Adipocyte (in vitro differentiated cells): ENCODE measurements at regions not wholly inside any gene's neighbourhood (a gene's known extent, or its start where the extent isn't known, plus 50 kb on each side); places are given as distances from the start of the nearest gene placed in this dataset.

Experiments
- DNase-seq: peaks from one replicate; pipeline ENCODE4 v3.0.0-alpha.2; 2015; ENCODE audit warnings: low read depth
- H3K27me3 ChIP-seq: replicated peaks from 2 replicates; pipeline ENCODE4 v1.7.0; 2013; ENCODE audit warnings: mild to moderate bottlenecking, low read length, moderate library complexity; ENCODE audit not compliant: control insufficient read depth, insufficient read depth
- H3K36me3 ChIP-seq: 2 replicates; pipeline ENCODE4 v1.7.0; 2013; ENCODE audit warnings: low read length, mild to moderate bottlenecking, moderate library complexity; ENCODE audit not compliant: control insufficient read depth, insufficient read depth, severe bottlenecking
- H3K4me1 ChIP-seq: 2 replicates; pipeline ENCODE4 v1.7.0; 2013; ENCODE audit warnings: mild to moderate bottlenecking, low read length, moderate library complexity; ENCODE audit not compliant: control insufficient read depth, insufficient read depth
- H3K4me3 ChIP-seq: 2 replicates; pipeline ENCODE4 v1.7.0; 2013; ENCODE audit warnings: mild to moderate bottlenecking, low read length, moderate library complexity
- H3K9ac ChIP-seq: 2 replicates; pipeline ENCODE4 v1.7.0; 2013; ENCODE audit warnings: mild to moderate bottlenecking, low read length, moderate library complexity
- H3K9me3 ChIP-seq: 2 replicates; pipeline ENCODE4 v1.7.0; 2013; ENCODE audit warnings: mild to moderate bottlenecking, low read length, moderate library complexity; ENCODE audit not compliant: control insufficient read depth

DNA sequence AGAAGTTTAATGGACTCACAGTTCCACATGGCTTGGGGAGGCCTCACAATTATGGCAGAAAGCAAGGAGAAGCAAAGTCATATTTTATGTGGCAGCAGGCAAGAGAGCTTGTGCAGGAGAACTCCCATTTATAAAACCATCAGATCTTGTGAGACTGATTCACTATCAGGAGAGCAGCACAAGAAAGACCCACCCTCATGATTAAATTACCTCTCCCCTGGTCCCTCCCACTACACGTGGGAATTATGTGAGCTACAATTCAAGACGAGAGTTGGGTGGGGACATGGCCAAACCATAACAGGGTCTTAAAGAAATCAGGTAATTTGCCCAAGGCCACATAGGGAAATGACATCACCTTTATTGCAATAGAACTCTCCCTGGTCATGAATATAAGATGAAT is 1073.3 kb upstream of the ACVR2A start:
- no peak for DNase-seq
- Histone ChIP-seq H3K4me3 (no peak overlapping the region), H3K9ac (no peak overlapping the region), H3K36me3 (no peaks in the 10 kb centered on the region), H3K4me1 (no peaks in the 10 kb centered on the region), H3K9me3 (no peaks in the 10 kb centered on the region), H3K27me3 (no peaks in the 10 kb centered on the region)

- Histone ChIP-seq H3K4me3 (no peak overlapping the region), H3K9me3 (no peaks in the 10 kb centered on the region), H3K9ac (no peak overlapping the region), H3K27me3 (no peaks in the 10 kb centered on the region), H3K36me3 (no peaks in the 10 kb centered on the region), H3K4me1 (no peaks in the 10 kb centered on the region)
- no peak for DNase-seq
Observed at GRCh38 chr2:146764301-146764700, 1080.5 kb upstream of the ACVR2A start.

DNA sequence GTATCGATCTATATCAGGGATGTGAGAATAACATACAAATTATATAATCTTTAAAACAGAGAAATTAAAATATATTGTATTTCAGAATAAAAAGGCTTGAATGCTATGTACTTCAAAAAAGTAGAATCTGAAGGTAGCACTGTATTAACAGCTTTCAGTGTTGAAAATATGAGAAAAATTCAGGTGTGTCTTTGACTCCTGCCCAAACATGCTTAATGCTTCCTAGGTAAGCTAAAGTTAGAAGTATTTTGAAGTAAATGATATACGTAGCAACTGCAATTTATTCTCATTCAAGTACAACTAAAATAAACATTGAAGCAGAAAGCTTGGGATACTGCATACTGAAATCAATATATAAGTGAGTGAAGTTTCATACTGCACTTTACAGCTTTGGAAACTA is 1082.0 kb upstream of the ACVR2A start:
- Histone ChIP-seq H3K4me1 (no peaks in the 10 kb centered on the region), H3K36me3 (no peaks in the 10 kb centered on the region), H3K9ac (no peak overlapping the region)

GRCh38 chr2:146754606-146755005 is 1090.2 kb upstream of the ACVR2A start:
- no peak for DNase-seq
- H3K4me1 ChIP-seq, result no peaks in the 10 kb centered on the region
- H3K9me3 ChIP-seq, result no peaks in the 10 kb centered on the region
- no peak overlapping the region for H3K4me3 ChIP-seq
- no peak overlapping the region for H3K9ac ChIP-seq
- H3K36me3 ChIP-seq, result no peaks in the 10 kb centered on the region
- H3K27me3 ChIP-seq, result no peaks in the 10 kb centered on the region

More for the DNA sequence above, 1082.0 kb upstream of the ACVR2A start:
- Histone ChIP-seq H3K4me3 (no peak overlapping the region), H3K27me3 (no peaks in the 10 kb centered on the region), H3K9me3 (no peaks in the 10 kb centered on the region)
- DNase-seq, result no peak

- Histone ChIP-seq H3K4me3 (no peak overlapping the region), H3K27me3 (no peaks in the 10 kb centered on the region), H3K9ac (no peak overlapping the region), H3K4me1 (no peaks in the 10 kb centered on the region), H3K36me3 (no peaks in the 10 kb centered on the region), H3K9me3 (no peaks in the 10 kb centered on the region)
- DNase-seq, result no peak
Observed at GRCh38 chr2:146748046-146748445, 1096.8 kb upstream of the ACVR2A start.

DNA sequence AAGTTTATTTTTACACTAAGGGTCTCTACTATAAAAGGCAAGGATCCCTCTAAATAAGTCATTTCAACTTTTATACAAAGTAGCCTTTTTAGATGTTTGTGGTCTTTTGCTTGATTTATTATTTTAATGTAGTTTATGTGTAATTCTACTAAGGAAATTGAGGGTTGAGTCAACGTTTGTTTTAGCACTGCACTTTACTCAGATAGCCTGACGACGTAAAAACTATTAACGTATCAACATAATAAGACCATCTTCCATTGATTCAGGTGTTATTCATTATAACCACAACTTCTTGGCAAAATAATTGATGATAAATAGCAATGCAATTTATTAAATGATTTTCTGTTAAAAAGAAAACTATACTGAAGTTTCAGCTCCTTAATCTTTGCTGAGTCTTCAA is 1103.6 kb upstream of the ACVR2A start:
- no peak for DNase-seq
- H3K4me1 ChIP-seq, result no peaks in the 10 kb centered on the region
- no peak overlapping the region for H3K4me3 ChIP-seq
- H3K9me3 ChIP-seq, result no peaks in the 10 kb centered on the region
- H3K9ac ChIP-seq, result no peak overlapping the region
- H3K36me3 ChIP-seq, result no peaks in the 10 kb centered on the region
- no peaks in the 10 kb centered on the region for H3K27me3 ChIP-seq

DNA sequence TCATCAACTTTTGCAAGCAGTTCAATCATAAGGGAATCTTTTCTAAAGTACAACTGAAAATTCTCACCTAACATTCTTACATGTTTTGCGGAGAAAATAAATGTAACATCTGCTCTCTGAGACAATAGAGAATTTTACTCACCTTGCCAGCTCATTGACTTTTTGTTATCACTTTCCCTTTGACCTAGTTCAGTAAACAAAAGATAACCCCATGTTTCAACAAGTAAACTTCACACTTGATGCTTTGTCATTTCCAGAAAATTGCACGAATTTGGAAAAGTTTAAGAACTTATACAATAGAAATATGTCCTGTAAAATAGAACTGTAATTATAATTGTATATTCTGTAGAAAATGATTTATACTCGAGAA is 1110.0 kb upstream of the ACVR2A start:
- Histone ChIP-seq H3K4me1 (peaks cover 3% of the 10 kb centered on the region), H3K9ac (no peak overlapping the region), H3K36me3 (no peaks in the 10 kb centered on the region), H3K27me3 (no peaks in the 10 kb centered on the region), H3K9me3 (no peaks in the 10 kb centered on the region), H3K4me3 (no peak overlapping the region)
- DNase-seq, result no peak

DNA sequence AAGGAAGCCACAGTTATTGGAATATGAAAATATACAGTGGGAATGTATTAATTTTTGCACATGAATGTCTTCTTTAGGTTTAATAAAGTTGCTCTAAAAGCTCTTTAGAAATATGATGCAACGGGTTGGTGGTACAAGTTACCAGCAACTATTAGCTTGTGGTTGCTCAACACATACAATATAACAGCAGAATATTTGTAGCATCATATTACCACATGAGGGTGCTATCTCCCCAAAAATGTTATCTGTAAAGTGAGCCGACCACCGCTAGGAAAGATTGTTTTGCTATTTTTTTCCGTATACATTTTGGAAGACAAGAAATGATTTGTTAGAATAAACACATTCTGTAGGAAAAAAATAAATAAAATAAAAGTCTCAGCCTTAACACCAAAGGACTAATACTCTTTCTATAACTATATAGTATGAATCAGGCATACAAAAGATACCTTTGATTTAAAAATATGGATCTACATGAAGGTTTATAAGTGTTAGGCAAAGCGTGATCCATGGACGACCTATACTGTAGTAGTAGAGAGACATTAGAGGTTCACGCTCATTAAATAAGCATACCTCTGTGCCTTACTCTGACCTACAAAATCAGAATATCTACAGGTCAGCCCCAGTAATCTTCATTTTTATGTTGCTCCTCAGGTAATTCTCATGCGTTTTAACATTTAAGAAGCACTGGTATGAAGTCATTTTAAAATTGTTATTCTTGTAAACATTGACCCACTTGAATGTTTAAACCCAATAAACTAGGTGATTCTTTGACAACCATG is 1110.6 kb upstream of the ACVR2A start:
- peak overlapping the region; percentile 16 for H3K9ac ChIP-seq
- peaks cover 3% of the 10 kb centered on the region for H3K4me1 ChIP-seq
- DNase-seq, result peak; percentile 78
- no peaks in the 10 kb centered on the region for H3K36me3 ChIP-seq
- no peak overlapping the region for H3K4me3 ChIP-seq
- H3K9me3 ChIP-seq, result no peaks in the 10 kb centered on the region
- no peaks in the 10 kb centered on the region for H3K27me3 ChIP-seq

DNA sequence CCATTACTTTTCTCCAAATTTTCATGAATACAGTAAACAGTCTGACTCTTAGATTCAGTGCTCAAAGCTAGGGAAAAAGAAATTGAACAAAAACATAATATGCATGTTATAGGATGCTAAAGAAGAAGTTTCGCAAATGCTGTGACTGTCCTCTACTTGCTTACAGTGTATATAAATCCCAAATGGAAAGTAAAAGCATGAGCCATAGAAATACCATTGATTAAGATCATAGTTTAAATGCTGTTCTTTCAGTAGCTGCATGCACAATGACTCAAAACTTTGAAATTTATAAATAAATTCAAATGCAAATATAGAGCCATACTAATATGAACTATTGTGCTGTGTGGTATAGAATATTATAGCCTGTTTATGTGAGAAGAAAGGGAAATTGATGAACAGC is 1113.9 kb upstream of the ACVR2A start:
- peaks cover 3% of the 10 kb centered on the region for H3K4me1 ChIP-seq
- no peaks in the 10 kb centered on the region for H3K36me3 ChIP-seq
- H3K9me3 ChIP-seq, result no peaks in the 10 kb centered on the region
- no peak overlapping the region for H3K4me3 ChIP-seq
- no peaks in the 10 kb centered on the region for H3K27me3 ChIP-seq
- no peak overlapping the region for H3K9ac ChIP-seq
- DNase-seq, result peak; percentile 24

GRCh38 chr2:146721486-146721885 is 1123.3 kb upstream of the ACVR2A start:
- Histone ChIP-seq H3K36me3 (no peaks in the 10 kb centered on the region), H3K4me3 (no peak overlapping the region), H3K9ac (no peak overlapping the region), H3K9me3 (peaks cover 4% of the 10 kb centered on the region), H3K4me1 (no peaks in the 10 kb centered on the region), H3K27me3 (no peaks in the 10 kb centered on the region)
- DNase-seq, result no peak

- no peak for DNase-seq
- H3K27me3 ChIP-seq, result no peaks in the 10 kb centered on the region
- H3K9me3 ChIP-seq, result peaks cover 4% of the 10 kb centered on the region
- H3K4me3 ChIP-seq, result no peak overlapping the region
- no peaks in the 10 kb centered on the region for H3K36me3 ChIP-seq
- no peaks in the 10 kb centered on the region for H3K4me1 ChIP-seq
- no peak overlapping the region for H3K9ac ChIP-seq
Observed at GRCh38 chr2:146720170-146720569, 1124.7 kb upstream of the ACVR2A start.

- Histone ChIP-seq H3K4me3 (no peak overlapping the region), H3K9me3 (peaks cover 4% of the 10 kb centered on the region), H3K36me3 (no peaks in the 10 kb centered on the region)
Observed at GRCh38 chr2:146716591-146716990, 1128.2 kb upstream of the ACVR2A start.

More at GRCh38 chr2:146716591-146716990, 1128.2 kb upstream of the ACVR2A start:
- no peaks in the 10 kb centered on the region for H3K4me1 ChIP-seq
- no peak overlapping the region for H3K9ac ChIP-seq
- H3K27me3 ChIP-seq, result no peaks in the 10 kb centered on the region
- DNase-seq, result no peak
